ENCODE measurements at regions not wholly inside any gene's neighbourhood (a gene's known extent, or its start where the extent isn't known, plus 50 kb on each side); places are given as distances from the start of the nearest gene placed in this dataset.

DNA sequence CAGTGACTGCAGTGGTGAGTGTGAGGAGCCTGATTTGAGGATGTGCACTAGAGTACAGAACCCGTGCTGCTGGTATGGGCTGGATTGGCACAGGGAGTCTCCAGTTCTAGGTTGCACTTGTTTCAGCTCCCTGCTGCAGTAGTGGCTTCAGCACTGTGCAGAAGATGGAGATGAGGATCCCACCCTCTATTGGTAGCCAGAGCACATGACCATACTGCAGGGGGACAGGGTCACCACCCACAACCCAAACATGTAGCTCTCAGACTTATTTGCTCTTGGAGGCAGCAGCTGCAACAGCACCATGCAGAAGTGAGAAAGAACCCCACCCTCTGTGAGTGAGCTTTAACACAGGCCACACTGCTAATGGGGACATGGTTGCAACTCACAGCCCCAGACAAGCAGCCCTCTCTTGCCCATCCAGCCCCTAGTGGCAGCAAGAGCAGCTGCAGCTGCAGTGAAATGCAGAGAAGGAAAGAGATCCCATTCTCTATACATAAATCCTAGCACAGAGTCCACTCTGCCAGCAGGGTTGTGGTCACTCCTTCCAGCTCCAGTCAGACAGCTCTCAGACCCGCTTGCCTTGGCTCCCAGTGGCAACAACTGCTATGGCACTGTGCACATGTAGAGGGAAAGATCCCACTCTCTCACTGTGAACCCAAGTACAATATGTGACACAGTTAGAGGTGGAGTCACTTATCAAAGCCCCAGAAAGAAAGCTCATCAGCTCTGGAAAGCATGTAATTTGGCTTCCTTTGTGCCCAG lies 51.4 kb upstream of the SCIN start:
- Histone ChIP-seq H3K9me3 (ENCODE audit: low read depth) (no peaks in the 10 kb centered on the region), H3K79me2 (ENCODE audit: low read depth) (no peaks in the 10 kb centered on the region), H3K36me3 (no peaks in the 10 kb centered on the region), H3F3A (ENCODE audit: low read depth) (no peaks in the 10 kb centered on the region), H3K4me3 (no peak overlapping the region), H3K27ac (no peak overlapping the region), H3K27me3 (no peaks in the 10 kb centered on the region), H4K20me1 (ENCODE audit: low read depth) (no peaks in the 10 kb centered on the region), H3K4me1 (no peaks in the 10 kb centered on the region), H3K4me2 (no peak overlapping the region), H3K9ac (no peak overlapping the region), H2AFZ (replicated peaks) (peak overlapping the region; percentile 63)
- no peak for TF ChIP-seq EZH2 (IDR thresholded peaks at IDR 0.05)
- TF ChIP-seq, protein P1, sequence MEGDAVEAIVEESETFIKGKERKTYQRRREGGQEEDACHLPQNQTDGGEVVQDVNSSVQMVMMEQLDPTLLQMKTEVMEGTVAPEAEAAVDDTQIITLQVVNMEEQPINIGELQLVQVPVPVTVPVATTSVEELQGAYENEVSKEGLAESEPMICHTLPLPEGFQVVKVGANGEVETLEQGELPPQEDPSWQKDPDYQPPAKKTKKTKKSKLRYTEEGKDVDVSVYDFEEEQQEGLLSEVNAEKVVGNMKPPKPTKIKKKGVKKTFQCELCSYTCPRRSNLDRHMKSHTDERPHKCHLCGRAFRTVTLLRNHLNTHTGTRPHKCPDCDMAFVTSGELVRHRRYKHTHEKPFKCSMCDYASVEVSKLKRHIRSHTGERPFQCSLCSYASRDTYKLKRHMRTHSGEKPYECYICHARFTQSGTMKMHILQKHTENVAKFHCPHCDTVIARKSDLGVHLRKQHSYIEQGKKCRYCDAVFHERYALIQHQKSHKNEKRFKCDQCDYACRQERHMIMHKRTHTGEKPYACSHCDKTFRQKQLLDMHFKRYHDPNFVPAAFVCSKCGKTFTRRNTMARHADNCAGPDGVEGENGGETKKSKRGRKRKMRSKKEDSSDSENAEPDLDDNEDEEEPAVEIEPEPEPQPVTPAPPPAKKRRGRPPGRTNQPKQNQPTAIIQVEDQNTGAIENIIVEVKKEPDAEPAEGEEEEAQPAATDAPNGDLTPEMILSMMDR (IDR thresholded peaks at IDR 0.05), result peak; percentile 68
- Mint-ChIP-seq H3K27me3 (ENCODE audit: insufficient read depth, low read depth) (peaks cover 6% of the 10 kb centered on the region), H3K4me3 (no peak overlapping the region), H3K27ac (no peak overlapping the region), H3K4me1 (no peaks in the 10 kb centered on the region), H3K36me3 (peaks cover 3% of the 10 kb centered on the region), H3K9me3 (peaks cover 25% of the 10 kb centered on the region)
- peak; percentile 54 for DNase-seq (ENCODE audit: low spot score)

DNA sequence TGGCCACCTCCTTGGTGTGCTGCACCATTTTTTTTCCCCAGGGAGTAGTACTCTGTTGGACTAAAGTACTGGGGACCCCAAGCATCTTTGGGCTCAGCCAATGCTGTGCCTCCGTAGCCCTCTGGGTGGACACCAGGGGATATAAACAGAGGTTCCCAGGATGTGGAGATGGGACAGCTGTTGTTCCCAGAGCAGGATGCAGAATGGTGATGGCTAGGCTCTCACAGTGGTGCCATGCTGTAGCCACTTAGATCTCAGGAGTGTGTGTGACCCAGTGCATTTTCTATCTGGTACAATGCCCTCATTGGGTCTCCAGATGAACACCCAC lies 50.9 kb upstream of the SCIN start:
- no peaks in the 10 kb centered on the region for H3K9me3 ChIP-seq (ENCODE audit: low read depth)
- peaks cover 23% of the 10 kb centered on the region for H3K9me3 Mint-ChIP-seq
- H2AFZ ChIP-seq (replicated peaks), result peak overlapping the region; percentile 63
- H3K79me2 ChIP-seq (ENCODE audit: low read depth), result no peaks in the 10 kb centered on the region
- TF ChIP-seq EZH2phosphoT487 (IDR thresholded peaks at IDR 0.05) (no peak), EZH2 (IDR thresholded peaks at IDR 0.05) (no peak)
- TF ChIP-seq, protein P1 (IDR thresholded peaks at IDR 0.05), result no peak
- no peaks in the 10 kb centered on the region for H3K27me3 ChIP-seq
- H3K4me2 ChIP-seq, result no peak overlapping the region
- no peak for DNase-seq (ENCODE audit: low spot score)
- no peaks in the 10 kb centered on the region for H3K36me3 ChIP-seq
- no peak overlapping the region for H3K27ac ChIP-seq
- no peaks in the 10 kb centered on the region for H3K4me1 ChIP-seq
- H4K20me1 ChIP-seq (ENCODE audit: low read depth), result no peaks in the 10 kb centered on the region
- H3K27ac Mint-ChIP-seq, result no peak overlapping the region
- H3K4me3 Mint-ChIP-seq, result no peak overlapping the region
- no peaks in the 10 kb centered on the region for H3F3A ChIP-seq (ENCODE audit: low read depth)
- H3K27me3 Mint-ChIP-seq (ENCODE audit: insufficient read depth, low read depth), result peaks cover 6% of the 10 kb centered on the region
- H3K9ac ChIP-seq, result no peak overlapping the region
- peaks cover 3% of the 10 kb centered on the region for H3K36me3 Mint-ChIP-seq
- H3K4me3 ChIP-seq, result no peak overlapping the region
- no peaks in the 10 kb centered on the region for H3K4me1 Mint-ChIP-seq
